ENCODE measurements at regions not wholly inside any gene's neighbourhood (a gene's known extent, or its start where the extent isn't known, plus 50 kb on each side); places are given as distances from the start of the nearest gene placed in this dataset.

DNA sequence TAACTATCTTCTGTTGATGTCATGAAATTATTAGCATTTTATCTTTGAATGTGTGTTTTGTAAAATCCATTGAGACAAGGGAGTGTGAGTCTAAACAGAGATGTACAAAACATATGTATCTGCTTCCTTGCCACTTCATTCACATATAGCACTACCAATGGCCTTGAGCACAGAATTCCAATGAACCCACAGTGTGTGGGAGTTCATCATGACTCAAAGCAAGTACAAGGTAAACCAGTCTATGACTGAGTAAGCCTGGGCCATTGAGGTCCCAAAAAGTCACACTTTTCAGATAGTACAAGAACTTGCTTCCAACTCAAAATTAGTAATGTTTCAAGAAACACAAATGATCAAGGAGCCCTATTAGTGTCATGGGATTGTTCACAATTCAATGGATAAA lies 218.6 kb downstream of the MANEA start:
- no peak overlapping the region for H4K5ac ChIP-seq (ENCODE audit: insufficient read length, low read depth, low read length)
- no peak overlapping the region for H3K14ac ChIP-seq (ENCODE audit: insufficient read depth, low read length)
- no peak overlapping the region for H3K23ac ChIP-seq (ENCODE audit: insufficient read length, low read depth, low read length)
- no peaks in the 10 kb centered on the region for H4K20me1 ChIP-seq (ENCODE audit: control insufficient read depth, insufficient read depth, insufficient read length)
- H2BK120ac ChIP-seq (ENCODE audit: low read depth, low read length, poor library complexity, severe bottlenecking): no peak overlapping the region
- no peak overlapping the region for H3K9ac ChIP-seq (ENCODE audit: extremely low read depth, insufficient read length, low read length)
- H3K23me2 ChIP-seq (ENCODE audit: insufficient read length, low read depth, low read length, poor library complexity, severe bottlenecking): no peaks in the 10 kb centered on the region
- H3K18ac ChIP-seq (ENCODE audit: insufficient read length, low read depth, low read length): no peak overlapping the region
- no peak overlapping the region for H2BK12ac ChIP-seq (ENCODE audit: insufficient read length, low read depth, low read length)
- no peaks in the 10 kb centered on the region for H3K4me1 ChIP-seq (ENCODE audit: insufficient read depth, low read length)
- no peak overlapping the region for H3K4me2 ChIP-seq (ENCODE audit: insufficient read depth, insufficient read length, low read length)
- TF ChIP-seq, protein P1, sequence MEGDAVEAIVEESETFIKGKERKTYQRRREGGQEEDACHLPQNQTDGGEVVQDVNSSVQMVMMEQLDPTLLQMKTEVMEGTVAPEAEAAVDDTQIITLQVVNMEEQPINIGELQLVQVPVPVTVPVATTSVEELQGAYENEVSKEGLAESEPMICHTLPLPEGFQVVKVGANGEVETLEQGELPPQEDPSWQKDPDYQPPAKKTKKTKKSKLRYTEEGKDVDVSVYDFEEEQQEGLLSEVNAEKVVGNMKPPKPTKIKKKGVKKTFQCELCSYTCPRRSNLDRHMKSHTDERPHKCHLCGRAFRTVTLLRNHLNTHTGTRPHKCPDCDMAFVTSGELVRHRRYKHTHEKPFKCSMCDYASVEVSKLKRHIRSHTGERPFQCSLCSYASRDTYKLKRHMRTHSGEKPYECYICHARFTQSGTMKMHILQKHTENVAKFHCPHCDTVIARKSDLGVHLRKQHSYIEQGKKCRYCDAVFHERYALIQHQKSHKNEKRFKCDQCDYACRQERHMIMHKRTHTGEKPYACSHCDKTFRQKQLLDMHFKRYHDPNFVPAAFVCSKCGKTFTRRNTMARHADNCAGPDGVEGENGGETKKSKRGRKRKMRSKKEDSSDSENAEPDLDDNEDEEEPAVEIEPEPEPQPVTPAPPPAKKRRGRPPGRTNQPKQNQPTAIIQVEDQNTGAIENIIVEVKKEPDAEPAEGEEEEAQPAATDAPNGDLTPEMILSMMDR (conservative IDR thresholded peaks at IDR 0.05): no peak
- no peak for DNase-seq
- no peak overlapping the region for H3K4me3 Mint-ChIP-seq
- H4K8ac ChIP-seq (replicated peaks; ENCODE audit: insufficient read length, low read depth, low read length): no peak overlapping the region
- H3K27ac ChIP-seq (ENCODE audit: insufficient read length, low read depth, low read length): no peak overlapping the region
- no peak overlapping the region for H3K27ac Mint-ChIP-seq
- no peak overlapping the region for H2BK20ac ChIP-seq (ENCODE audit: low read depth, low read length, poor library complexity, severe bottlenecking)
- no peak overlapping the region for H3K56ac ChIP-seq (ENCODE audit: insufficient read length, low read depth, low read length)
- H3K4me1 Mint-ChIP-seq: no peaks in the 10 kb centered on the region
- no peaks in the 10 kb centered on the region for H3K79me1 ChIP-seq (ENCODE audit: insufficient read depth, low read depth, low read length, poor library complexity, severe bottlenecking)
- no peak overlapping the region for H4K91ac ChIP-seq (ENCODE audit: insufficient read length, low read depth, low read length)
- H2AK5ac ChIP-seq (ENCODE audit: insufficient read length, low read length): no peak overlapping the region
- H3T11ph ChIP-seq (ENCODE audit: low read length): no peak overlapping the region
- peaks cover 0 to 3% of the 10 kb centered on the region in 2 experiments; a peak in 2 of 5 replicates for H3K9me3 Mint-ChIP-seq
- H3K79me2 ChIP-seq (ENCODE audit: insufficient read depth, low read length): no peaks in the 10 kb centered on the region
- peaks cover 42% of the 10 kb centered on the region for H3K27me3 Mint-ChIP-seq (ENCODE audit: low read depth)
- no peak overlapping the region for H2BK15ac ChIP-seq (ENCODE audit: low read depth, low read length)
- no peak overlapping the region for H2AFZ ChIP-seq (ENCODE audit: low read length)
- H2BK5ac ChIP-seq (ENCODE audit: insufficient read length, low read length): no peak overlapping the region
- H3K27me3 ChIP-seq (ENCODE audit: insufficient read depth, low read length): peaks cover 6% of the 10 kb centered on the region; the same call in 1 of the 2 replicates
- no peaks in the 10 kb centered on the region for H3K9me3 ChIP-seq (ENCODE audit: control insufficient read depth, low read depth, low read length)
- no peak overlapping the region for H3K4ac ChIP-seq (ENCODE audit: low read depth, low read length)
- H3K36me3 Mint-ChIP-seq (ENCODE audit: insufficient read depth in 1 of 3, low read depth in 3 of 3): no peaks in the 10 kb centered on the region
